DMS79 (cell line): ENCODE measurements at regions not wholly inside any gene's neighbourhood (a gene's known extent, or its start where the extent isn't known, plus 50 kb on each side); places are given as distances from the start of the nearest gene placed in this dataset.
"Not testable (repeated sequence)": the region's sequence is repeated elsewhere in the genome, so short reads cannot be mapped to it uniquely, and the experiment has no call there.

Source experiments
- DNase-seq: peaks from one replicate; lab custom pipeline; 2025; lab: John Stamatoyannopoulos, UW

DNA sequence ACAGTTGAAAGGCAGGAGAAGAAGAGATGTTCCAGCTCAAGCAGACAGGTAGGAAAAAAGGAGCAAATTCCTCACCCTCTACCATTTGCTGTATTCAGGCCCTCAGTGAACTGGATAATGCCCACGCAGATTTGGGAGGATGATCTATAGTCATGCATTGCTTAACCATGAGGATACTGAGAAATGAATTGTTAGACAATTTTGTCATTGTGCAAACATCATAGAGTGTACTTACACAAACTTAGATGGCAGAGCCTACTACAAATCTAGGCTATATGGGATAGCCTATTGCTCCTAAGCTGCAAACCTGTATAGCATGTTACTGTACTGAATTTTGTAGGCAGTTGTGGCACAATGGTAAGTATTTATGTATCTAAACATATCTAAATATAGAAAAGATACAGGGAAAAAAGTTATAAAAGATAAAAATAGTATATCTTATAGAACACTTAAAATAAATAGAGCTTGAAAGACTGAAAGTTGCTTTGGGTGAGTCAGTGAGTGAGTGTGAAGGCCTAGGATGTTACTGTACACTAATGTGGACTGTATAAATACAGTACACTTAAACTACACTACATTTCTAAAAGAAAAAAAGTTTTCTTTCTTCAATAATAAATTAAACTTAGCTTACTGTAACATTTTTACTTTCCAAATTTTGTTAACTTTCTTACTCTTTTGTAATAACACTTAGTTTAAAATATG is 672.3 kb downstream of the UTRN start:
- DNase-seq: no peak

DNA sequence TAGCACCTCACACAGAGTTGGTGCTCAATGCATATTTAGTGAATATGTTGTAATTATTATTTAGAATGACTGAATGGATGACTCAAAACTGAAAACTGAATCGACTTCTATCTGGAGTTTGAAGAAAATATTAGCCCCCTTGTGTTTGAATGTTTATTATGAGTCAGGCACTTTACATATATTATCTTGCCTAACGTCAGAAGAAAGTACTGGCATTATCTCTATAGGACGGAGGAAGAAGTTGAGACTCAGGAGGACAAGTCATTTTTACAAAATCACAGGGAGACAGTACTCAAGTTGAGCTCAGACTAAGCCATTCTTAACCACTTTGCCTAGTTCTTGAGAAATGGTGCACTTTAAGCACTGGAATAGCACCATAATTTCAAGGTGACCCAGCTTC is 684.0 kb downstream of the UTRN start:
- no peak for DNase-seq

DNA sequence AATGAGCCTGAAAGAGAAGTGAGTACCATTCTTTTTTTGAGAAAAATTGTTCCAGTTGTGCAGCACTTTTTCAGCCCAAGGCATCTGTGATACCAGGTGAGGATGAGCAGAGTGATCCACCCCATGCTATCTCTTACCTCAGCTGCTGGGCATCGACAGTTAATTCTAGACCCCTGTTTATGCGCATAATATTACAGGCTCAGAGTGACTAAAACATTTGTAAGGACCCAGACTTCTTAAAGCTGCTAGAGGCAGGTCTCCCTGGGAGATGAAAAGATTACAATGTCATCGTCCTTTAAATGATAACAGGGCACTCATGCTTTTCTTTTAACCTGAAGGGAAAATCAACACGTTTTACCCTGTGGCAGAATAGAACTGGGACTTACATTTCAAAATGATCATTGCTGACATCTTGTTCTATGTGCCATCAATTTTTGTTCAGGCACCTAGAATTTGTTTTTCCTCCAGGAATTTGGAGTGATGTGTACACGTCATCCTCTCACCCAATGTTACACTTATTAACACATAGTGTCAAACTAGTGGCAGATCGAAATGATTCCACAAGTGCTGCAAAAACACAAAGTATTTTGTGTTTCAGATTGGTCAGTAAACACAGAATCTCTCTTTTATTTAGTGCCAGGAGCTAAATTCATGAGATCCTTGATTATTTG is 684.6 kb downstream of the UTRN start:
- DNase-seq: no peak

DNA sequence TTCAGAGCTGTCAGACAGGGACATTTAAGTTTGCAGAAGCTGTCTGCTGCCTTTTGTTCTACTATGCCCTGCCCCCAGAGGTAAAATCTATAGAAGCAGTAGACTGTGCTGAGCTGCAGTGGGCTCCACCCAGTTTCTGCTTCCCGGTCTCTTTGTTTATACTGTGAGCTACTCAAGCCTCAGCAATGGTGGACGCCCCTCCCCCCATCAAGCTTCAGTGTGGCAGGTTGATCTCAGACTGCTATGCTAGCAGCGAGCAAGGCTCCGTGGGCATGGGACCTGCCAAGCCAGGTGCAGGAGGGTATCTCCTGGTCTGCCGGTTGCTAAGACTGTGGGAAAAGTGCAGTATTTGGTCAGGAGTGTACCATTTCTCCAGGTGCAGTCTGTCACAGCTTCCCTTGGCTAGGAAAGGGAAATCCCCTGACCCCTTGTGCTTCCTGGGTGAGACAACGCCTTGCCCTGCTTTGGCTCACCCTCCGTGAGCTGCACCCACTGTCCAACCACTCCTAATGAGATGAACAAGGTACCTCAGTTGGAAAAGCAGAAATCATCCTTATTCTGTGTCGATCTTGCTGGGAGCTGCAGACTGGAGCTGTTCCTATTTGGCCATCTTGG is 692.2 kb downstream of the UTRN start:
- not testable (repeated sequence) for DNase-seq

DNA sequence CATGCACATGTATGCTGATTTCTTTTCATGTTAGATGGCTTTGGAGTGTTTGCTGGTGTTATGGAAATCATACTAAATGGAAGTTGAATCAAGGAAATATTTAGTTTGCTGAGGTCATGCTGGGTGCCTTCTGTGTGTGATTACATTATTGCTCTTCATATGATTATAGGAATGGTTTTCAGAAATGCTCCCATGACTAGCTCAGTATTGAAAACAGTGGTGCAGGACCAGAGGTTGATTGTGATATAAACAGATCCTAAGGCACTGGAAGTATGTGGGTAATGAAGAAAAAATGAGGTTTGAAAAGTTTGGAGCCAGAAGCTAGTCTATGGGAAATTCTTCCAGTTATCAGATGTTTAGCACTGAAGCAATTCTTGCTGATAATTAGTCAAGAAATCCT is 693.1 kb downstream of the UTRN start:
- DNase-seq: no peak

DNA sequence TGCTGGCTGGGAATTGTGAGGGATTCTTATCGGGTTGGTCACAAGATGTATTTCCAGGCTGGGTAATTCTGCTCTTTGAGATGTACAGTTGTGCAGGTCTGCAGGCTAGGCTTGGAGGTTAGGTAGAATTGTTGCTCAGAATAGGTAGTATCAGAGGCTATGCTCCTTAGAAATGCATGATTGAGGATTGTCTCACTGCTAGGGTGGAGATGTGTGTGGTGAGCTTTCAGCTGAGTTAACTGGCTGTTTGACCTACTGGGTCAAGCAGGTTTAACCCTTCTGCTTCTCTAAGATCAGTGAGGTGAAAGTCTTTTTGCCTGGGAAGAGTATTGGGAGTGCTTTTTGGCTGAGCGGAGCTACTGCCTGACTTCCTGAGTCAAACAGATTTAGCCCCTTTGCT is 701.1 kb downstream of the UTRN start:
- DNase-seq: no peak

DNA sequence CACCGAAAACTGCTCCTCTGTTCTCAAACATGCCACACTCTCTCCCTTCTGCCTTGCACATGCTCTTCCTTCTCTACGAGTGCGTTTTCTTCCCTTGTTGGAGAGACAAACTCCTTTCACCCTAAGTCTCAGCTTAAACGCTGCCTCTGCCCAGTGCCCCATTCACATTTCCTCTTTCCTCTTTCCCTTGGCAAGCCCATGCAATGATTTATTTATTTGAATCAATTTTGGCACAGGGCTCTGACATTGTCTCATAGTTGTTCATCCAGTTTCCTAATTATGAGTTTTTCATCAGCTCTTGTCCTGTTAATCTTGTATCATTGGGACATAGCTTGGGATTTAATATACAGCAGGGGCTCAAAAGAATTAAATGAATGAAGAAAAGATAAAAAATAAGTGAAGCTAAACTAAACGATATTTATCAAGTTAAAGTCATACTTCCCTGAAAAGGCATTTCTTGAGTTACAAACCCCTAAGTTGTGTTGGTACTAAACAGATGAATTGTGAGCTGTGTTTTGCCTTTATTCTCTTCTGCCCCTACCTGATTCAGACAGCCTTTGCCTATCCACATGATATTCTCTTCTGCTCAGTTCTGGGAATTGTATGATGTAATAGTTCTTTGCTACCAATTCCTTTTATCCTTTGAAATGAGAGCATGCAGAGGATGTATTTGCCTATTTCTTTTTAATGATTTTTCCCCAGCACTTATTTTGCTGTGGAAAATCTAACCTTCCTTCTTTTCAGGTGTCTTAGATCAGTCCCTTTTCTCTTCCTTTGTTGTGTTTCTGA is 704.4 kb downstream of the UTRN start:
- no peak for DNase-seq

DNA sequence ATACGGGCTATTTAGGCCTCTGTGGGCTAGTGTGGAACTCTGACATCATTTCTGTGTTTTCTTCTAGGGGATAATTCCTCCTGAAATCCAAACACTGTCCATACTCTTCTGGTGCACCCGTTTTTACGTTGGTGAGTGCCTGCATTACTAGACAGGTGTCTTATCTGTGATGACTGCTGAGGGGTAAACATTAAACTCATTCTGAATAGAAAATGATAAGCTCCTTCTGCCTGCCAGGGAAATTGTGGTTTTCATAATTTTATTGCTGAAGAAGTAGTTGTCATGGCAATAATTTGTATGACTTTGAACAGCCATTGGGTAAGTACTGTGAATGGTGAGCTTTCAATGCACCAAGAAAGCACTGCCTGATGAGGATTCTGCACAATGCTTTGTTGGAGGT is 705.6 kb downstream of the UTRN start:
- no peak for DNase-seq

DNA sequence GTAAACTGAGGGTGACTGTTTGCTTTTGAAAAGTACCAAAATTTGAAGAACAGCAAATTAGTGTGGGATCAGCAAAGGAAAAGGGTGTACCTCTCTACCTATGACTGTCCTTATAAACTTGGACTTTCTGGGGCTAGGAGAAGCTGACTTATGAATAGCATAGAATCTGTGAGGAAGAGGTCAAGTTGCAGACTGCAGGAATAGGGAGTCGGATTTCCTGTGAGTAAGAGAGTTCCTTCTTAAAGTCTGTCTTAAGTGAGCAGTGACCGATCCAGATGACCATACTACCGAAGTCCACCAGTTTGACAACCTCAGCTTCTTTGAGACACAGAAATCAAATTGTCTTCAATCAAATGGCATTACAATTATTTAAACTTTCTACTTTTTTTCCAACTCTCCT is 708.7 kb downstream of the UTRN start:
- no peak for DNase-seq

DNA sequence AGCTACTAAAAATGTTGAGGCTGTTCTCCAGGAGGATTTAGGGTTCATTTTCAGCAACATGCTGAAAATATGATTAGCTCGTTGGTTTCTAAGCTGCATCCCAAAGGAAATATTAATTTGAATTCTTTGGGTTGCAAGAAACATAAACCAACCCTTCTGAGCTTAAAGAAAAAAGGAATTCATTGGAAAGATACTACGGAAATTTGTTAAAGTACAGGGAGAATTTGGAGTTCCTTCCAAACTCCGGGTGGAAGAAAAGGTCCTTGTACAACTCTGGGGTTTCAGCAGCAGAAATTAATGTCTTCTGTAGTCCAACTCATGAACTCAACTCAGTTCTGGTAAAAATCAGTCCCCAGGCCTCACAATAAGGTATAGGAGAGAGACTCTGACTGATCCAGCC is 712.9 kb downstream of the UTRN start:
- no peak for DNase-seq

DNA sequence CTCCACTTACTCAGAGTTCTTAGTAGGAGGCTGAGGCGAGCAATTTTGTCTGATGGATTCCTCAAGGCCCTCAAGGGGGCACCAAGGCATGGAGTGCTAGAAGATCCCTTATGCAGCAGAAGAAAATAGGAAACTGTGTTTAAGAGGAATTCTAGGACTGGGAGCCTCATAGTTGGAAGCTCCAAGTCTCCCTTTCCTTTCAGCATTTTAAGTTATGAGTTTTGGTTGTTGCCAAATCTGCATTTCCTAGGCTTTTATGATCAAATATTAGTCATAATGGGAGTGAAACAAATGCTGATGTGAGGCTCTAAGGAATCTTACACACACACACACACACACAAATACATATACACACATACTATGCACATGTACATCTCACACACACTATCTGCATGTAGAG is 714.0 kb downstream of the UTRN start:
- DNase-seq: no peak

DNA sequence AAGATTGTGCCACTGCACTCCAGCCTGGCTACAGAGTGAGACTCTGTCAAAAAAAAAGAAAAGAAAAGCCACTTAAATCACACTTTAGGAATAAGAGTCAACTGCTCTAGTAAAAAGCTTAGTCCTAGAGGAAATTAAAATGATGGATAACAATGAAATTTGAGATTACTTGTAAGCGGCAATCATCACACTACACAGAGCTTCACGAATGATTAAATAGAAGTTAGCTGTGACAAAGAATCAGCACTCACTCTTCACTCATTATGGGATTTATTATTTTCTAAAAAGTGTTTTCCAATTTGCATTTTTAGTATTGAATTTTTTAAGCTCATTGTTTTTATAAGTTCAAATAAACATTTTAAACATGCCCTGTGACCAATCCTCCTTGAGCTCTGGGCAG is 718.0 kb downstream of the UTRN start:
- no peak for DNase-seq

DNA sequence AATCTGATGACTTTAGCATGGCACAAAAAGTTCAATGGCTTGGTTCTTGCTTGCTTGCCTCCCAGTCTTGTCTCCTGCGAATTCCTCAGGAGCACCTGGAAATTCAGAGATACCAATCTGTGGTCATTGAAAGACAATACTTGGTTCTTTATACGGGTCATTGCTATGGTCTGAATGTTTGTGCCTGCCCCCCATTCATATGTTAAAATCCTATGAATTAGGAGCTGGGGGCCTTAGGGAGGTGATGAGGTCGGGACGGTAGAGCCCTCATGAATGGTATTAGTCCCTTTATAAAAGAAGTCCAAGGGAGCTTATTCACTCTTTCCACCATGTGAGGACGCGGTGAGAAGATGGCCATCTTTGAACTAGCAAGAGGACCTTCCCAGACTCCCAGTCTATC is 721.8 kb downstream of the UTRN start:
- no peak for DNase-seq

DNA sequence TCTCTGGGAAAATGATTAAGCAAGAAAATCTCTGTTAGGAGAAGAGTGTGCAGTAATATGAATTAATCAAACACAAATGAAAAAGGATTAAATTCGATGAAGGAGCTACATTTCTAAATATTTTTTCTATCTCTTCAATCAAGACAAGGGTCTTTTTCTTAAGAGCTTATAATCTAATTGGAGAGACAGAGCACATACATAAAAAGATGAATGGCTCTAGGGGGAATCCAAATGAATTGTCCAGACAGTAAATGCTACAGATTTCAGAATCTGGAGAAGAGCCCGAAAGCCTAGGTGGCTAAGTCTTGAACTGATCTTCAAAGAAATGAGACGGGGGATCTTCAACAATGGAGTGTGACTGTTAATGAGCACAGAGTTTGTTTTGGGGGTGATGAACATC is 723.6 kb downstream of the UTRN start:
- DNase-seq: no peak

DNA sequence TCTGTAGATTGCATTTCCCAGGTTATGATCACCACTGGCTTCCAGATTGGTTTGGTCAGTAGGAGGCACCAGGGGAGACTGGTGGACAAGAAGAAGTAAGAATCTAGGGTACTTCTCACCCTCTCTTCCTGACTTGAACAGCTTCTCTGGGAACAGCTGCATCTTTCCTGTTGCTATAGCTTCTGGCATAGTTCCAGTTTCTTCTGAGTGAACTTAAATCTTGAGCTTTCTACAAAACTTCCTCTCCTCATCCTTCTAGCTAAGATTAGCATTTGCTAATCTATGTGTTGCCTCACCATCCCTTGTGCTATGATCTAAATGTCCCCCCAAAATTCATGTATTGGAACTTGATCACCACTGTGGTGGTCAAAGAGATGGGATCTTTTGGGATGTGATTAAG is 724.6 kb downstream of the UTRN start:
- DNase-seq: no peak

DNA sequence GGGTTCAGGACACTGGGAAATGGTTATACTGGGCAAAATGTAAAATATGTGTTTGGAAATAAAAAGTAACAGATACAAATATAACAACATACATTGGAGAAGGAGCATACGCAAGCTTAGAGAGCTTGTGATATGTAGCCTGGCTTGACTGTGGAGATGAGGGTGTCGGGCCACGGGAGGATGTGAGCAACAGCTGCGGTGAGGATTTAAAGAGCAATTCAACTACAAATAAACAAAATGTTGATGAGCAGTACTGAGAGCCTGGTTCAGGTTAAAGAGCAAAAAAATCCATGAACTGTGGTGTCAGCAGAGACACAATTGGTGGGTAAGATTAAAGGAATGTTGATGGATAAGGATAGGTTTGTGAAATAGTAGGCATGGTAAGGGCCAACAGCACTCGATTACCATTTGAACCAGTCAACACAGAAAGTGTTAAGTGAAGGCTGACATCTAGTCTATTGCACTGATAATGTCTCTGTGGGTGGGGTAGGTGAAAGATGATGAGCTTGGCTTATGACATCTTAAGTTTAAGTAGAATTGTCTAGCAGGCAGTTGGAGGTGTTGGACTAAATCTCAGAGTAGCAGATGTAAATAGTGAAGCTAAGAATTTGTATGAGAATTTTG is 723.2 kb downstream of the EPM2A start:
- DNase-seq: no peak

DNA sequence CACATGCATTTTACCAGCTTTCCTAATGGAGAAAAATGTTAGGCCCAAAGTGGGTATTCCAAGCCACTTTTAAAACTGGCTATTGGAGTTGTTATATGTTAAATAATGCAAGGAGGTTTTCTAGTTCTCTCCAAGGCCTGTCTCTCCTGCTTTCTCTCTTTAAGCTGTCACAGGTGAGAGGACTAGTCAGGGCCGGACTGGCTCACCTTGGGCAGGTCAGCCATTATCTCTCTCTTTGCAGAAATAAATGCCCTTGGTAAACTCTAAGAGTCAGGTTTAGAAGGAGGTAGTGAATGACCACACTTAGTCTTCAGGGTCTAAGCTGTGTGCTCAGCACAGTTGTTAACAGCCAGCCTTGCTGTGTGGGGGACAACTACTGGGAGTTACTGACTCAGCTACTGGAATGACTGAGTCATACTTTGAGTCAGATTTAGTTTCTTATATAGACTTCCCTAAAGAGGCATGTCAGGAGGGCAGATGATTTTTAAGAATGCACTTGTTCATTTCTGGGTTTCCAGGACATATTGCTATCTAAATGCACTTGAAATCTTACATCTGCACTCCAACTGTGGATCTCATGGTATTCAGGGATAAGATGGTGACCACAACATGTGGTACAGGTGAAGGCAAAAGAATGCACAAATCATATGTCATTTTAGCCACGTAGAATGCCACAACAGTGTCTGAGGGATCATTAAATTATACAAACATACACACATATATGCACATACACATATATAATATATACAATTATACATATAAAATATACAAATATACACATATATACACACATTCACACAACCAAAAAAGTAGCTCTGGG is 719.4 kb downstream of the EPM2A start:
- no peak for DNase-seq

DNA sequence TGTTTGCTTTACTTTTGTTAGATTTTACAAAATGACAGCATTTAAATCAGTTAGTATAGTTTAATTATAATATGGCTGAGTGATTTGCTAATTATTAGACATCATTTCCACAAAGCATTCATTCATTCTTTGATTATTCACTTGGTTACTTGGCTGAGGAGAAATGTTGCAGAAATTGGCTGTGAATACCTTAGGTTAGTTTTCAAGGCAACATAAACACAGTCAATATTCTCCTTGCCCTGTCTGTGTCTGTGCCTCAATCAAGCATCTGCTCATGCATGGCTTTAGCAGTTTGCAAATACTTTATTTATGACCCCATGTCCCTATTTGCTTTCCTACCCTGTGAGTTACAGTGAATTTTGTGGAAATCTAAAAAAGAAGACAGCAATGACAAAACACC is 718.3 kb downstream of the EPM2A start:
- DNase-seq: no peak

DNA sequence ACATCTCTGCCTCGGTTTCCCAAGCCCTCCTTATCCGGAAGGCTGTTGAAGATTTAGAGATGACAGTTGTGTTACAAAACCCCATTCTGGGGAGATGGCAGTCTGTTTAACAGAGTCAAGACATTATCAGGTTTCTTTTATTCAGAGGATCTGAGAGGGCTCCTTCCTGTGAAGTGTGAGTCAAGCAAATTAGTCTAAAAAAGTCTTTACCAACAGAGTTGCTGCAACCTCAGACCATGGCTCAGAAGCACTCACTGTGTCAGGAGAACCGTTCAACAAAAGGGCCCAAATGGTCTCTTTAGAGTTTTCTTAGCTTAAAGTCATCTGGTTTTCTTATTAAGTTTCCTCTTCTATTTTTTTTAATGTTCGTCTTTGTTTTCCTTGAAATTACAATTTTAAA is 717.8 kb downstream of the EPM2A start:
- DNase-seq: no peak

DNA sequence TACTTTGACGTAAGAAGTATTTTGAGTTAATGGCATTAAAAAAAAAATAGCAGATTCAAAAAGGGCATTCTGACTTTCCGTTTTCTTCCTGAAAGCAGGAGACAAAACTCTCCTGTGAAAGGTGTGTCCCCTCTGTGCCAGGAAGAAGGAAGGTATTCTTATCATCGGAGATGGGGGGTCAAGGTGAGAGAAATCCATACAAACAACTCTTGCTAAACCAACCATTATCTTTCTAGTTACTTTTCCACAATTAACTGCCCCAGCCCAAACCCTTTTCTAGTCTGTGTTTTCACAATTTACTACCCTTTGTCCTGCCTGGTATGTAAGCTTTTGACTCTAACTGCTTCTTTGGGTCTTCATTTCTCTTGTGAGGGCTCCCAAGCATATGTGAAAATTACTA is 717.3 kb downstream of the EPM2A start:
- DNase-seq: no peak

DNA sequence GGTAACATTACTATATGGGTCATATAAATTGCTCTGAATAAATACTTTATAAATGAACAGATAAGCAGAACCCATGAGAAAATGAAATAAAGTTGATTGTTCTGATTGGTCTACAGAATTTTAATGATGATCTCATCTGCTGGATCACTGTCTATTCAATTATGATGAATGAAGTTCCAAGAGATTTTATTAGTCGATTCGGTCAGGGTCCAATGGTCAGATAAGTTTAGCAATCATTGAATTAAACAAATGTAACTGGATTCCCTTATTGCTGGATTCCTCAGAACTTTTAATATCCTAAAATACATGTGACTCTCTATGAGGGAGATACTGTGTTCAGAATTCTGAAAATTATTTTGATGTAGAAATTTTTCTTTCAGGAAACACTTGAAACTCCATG is 715.2 kb downstream of the EPM2A start:
- DNase-seq: no peak

DNA sequence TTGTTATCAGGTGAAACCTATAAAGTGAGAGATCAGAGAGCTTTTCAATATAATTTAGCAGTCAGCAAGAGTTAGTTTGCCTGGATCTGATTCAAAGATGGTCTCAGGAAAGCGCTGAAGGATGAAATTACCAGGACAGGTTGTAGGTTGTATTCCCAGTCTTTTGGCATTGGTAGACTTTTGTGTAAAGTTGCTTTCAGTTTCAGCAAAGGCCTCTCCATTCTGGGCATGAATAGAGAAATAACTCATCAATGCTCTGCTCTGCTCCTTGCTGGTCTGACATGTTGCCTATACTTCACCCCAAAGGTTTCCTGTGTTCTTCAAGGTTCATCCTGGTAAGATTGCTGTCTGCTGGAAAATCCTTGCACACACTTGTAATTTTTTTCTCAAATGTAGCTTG is 714.8 kb downstream of the EPM2A start:
- DNase-seq: no peak
